Stimulated activated CD4-positive, alpha-beta T cell treated with anti-CD3 and anti-CD28 coated beads, Interleukin-1b, Interleukin-23, amount 100 ng/mL, for 4 hours (primary cell): ENCODE measurements at regions not wholly inside any gene's neighbourhood (a gene's known extent, or its start where the extent isn't known, plus 50 kb on each side); places are given as distances from the start of the nearest gene placed in this dataset.

ENCODE experiments used
- DNase-seq, 2 donors: peaks; one replicate each; pipeline ENCODE4 v3.0.0-alpha.2; 2020; ENCODE audit warnings: low read depth in 2 of 2

DNA sequence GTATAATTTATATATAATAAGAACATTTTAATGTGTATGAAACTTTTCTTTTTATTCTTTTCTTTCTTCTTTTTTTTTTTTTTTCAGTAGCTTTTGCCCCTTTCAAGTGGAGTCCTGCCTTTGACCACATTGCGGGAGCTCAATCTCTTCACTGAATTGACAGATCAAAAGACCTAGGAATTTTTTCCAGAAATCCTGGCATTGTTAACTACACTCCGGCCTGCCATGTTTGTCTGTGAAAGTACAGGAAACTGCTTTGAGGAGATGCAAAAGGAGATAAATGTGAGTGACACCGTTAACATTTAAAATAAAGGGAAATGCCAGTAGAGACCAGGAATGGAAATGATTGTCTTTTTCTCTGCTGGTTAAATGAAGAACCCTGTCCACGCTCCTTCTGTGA, 159.3 kb upstream of the VCX3A start:
- DNase-seq, result no peak

DNA sequence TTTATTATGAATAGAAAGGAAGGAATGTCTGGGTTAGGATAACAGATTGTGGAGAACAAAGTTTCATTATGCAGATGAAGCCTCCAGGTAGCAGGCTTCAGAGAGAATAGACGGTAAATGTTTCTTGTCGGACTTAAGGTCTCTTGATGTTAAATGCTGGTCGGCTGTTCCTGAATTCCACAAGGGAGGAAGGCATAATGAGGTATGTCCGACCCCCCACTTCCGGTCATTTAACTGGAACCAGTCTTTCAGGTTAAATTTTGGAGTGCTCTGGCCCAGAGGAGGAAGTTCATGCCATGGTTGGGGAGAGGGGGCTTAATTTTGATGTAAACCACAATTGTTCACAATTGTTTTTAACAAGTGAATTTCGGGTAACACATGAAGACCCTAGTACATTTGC, 158.1 kb upstream of the VCX3A start:
- DNase-seq, result no peak

- no peak for DNase-seq
Measured at GRCh38 chrX:6685489-6685888, 150.6 kb upstream of the VCX3A start.

- DNase-seq, result no peak
Measured at GRCh38 chrX:6683353-6683752, 148.4 kb upstream of the VCX3A start.

GRCh38 chrX:6681521-6682145, 146.7 kb upstream of the VCX3A start:
- DNase-seq, result no peak

GRCh38 chrX:6679988-6680387, 145.1 kb upstream of the VCX3A start:
- DNase-seq, result no peak

DNA sequence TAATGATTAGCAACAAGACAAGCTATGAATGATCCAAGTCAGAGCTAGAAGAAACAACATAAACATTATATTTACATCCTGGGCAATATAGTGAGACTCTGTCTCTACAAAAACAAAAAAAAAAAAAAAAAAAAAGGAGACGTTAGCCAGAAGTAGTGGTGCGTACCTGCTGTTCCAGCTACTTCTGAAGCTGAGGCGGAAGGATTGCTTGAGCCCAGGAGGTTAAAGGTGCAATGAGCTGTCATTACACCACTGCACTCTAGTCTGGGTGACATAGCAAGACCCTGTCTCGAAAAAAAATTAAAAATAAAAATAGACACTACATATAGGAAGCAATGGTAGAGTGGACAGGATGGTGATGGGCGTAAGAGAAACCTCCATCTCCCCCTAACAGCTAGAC, 144.6 kb upstream of the VCX3A start:
- DNase-seq, result no peak

DNA sequence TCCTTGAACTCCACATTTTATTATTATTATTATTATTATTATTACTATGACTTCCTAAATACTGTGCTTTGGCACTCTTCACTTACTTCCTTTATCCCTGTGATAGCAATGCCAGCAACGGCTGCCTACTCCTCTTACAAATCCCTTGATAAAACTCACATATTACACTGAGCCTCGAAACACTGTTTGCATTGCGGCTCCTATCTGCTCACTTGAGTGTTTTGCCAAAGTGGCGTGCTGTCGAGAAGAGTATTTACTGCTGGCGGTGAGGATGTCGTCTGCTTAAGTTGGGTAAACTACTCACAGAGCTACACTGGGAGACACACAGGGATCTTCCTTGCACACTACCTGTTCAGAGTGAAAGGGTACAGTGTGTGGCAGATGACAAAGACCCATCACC, 143.4 kb upstream of the VCX3A start:
- DNase-seq, result no peak

- DNase-seq, result no peak
Measured at GRCh38 chrX:6674734-6675133, 139.8 kb upstream of the VCX3A start.

DNA sequence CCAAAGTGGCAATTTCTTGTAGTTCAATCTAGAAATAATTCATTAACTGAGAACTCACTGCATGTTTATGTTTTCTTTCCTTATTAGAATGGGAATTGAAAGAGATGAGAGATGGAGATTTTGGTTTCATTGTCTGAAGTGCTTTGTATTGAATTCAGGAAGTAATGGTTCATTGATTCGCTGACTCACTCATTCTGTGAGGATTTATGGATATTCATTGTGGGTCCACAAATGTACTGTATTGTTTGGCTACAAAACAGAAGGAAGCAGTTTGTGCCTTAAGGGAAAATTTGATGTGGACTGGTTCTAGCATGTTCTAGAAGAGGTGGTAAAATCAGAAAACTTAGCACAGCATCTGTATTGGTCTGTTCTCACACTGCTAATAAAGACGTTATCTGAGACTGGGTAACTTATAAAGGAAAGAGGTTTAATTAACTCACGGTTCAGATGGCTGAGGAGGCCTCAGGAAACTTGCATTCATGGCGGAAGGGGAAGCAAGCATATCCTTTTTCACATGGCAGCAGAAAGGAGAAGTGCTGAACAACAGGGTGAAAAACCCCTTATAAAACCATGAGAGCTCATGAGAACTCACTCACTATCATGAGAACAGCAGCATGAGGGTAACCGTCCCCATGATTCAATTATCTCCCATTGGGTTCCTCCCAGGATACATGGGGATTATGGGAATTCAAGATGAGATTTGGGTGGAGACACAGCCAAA, 132.3 kb upstream of the VCX3A start:
- DNase-seq, result no peak

DNA sequence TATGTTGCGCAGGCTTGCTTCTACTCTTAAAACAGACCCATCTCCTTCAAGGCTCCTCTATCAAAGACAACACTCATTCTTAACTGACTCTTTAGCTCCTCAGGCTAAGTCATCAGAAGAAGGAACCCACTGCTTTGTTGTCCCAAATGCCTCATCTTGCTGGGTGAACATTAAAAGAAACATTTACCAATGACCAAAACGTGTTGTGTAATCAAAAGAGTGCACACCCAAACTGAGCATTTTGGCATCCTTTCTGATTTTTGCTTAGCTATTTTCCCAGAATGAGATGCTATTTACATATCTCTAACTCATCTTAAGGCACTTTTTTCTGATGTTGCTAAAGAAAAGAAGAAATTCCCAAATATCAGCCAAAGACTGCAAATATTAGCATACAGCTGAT, 131.7 kb upstream of the VCX3A start:
- DNase-seq, result no peak

GRCh38 chrX:6661736-6662135, 126.8 kb upstream of the VCX3A start:
- DNase-seq, result no peak

DNA sequence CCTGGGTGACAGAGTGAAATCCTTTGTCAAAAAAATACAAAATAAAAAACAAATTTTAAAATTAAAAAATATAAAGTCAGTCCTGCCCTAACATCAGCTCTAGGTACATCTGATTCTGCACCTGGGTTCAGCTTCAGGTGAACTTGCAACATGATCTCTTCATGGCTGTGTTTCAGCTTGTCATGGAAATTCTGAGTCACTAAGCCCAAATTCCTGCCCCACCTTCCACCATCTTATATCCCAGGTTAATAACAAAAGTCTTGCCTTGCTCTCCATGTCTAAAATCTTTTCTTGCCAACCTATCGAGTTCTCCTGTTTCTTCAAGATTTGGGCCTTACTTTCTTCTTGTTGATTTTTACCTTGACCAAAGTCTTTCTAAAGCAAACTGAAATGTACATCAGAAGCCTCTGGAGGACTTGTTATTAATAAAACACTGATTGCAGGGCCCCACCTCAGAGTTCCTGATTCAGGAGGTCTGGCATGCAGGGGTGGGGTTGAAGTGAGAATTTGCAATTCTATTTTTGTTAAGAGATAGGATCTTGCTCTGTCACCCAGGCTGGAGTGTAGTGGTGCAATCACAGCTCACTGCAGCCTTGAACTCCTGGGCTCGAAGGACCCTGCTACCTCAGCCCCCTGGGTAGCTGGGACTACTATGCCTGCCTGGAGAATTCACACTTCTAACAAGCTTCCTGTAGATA, 125.8 kb upstream of the VCX3A start:
- no peak for DNase-seq

GRCh38 chrX:6645216-6645615, 110.3 kb upstream of the VCX3A start:
- no peak for DNase-seq

- DNase-seq, result no peak
Measured at GRCh38 chrX:6644411-6644810, 109.5 kb upstream of the VCX3A start.

DNA sequence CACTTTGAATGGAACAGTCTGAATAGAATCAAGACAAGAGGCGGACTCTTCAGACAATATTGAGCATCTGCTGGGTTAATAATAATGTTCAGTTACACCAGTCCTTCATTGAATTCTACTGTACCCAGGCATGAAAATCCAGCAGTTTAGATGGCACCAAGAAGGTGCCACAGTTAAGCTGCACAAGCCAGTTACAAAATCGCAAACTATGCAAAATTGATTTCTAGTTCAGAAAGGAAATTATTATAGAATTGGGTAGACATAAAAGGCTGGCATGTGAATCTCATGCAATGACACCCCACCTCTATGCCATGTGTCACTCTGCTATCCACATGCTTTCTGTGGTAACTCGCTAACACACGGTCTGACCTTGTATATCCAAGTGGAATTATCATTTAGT, 105.8 kb upstream of the VCX3A start:
- no peak for DNase-seq

GRCh38 chrX:6614506-6614905, 79.6 kb upstream of the VCX3A start:
- no peak for DNase-seq

DNA sequence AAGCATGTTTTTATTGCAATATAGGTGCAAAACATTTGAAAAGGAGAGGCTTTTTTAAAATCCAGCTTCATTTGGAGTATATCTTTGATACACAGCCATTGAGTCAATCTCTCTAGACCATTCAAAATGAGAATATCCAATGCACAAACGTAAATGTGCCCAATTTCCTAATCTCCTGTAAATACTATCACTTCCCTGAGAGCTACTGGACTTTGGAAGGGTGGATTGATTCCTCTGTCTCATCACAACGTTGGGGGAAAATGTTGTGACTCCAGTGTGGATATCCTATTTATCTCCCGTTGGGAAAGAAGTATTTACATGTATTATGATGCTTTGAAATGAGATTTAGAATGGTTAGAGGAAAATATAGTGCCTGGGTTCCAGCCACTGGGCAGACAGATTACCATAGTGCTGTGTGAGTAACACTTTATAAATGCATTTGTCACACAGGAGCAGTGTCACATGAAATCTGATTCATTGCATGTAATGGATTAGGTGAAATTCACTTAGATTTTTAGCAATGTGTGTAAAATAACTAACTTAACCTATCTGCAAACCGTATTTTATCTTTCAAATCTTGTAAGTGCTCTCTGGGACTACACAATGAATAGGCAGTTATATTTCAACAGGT, 64.4 kb upstream of the VCX3A start:
- DNase-seq, result no peak
